Medulla oblongata (tissue), 1 donor: ENCODE measurements at regions not wholly inside any gene's neighbourhood (a gene's known extent, or its start where the extent isn't known, plus 50 kb on each side); places are given as distances from the start of the nearest gene placed in this dataset.

Experiments used
- DNase-seq: peaks from one replicate; pipeline ENCODE4 v3.0.0-alpha.2; 2015; ENCODE audit errors: extremely low spot score

GRCh38 chr20:53837126-53837826 is 233.1 kb downstream of the BCAS1 start:
- DNase-seq: no peak

- no peak for DNase-seq
Observed at GRCh38 chr20:53834749-53835148, 235.6 kb downstream of the BCAS1 start.

GRCh38 chr20:53834062-53834442 is 236.3 kb downstream of the BCAS1 start:
- no peak for DNase-seq

GRCh38 chr20:53833333-53834061 is 236.9 kb downstream of the BCAS1 start:
- DNase-seq: peak; percentile 36

GRCh38 chr20:53832499-53832898 is 237.9 kb downstream of the BCAS1 start:
- no peak for DNase-seq

GRCh38 chr20:53831812-53832211 is 238.2 kb upstream of the ZNF217 start:
- DNase-seq: no peak

- no peak for DNase-seq
Observed at GRCh38 chr20:53831228-53831627, 237.6 kb upstream of the ZNF217 start.

- DNase-seq: peak; percentile 41
Observed at GRCh38 chr20:53829724-53830521, 236.3 kb upstream of the ZNF217 start.

GRCh38 chr20:53829255-53829723 is 235.7 kb upstream of the ZNF217 start:
- peak; percentile 16 for DNase-seq

- DNase-seq: peak; percentile 43
Observed at GRCh38 chr20:53828682-53829254, 235.1 kb upstream of the ZNF217 start.

GRCh38 chr20:53828088-53828681 is 234.5 kb upstream of the ZNF217 start:
- DNase-seq: peak; percentile 16

GRCh38 chr20:53827292-53828087 is 233.9 kb upstream of the ZNF217 start:
- DNase-seq: no peak

GRCh38 chr20:53826597-53827291 is 233.1 kb upstream of the ZNF217 start:
- peak; percentile 21 for DNase-seq

- DNase-seq: no peak
Observed at GRCh38 chr20:53826090-53826489, 232.5 kb upstream of the ZNF217 start.

- no peak for DNase-seq
Observed at GRCh38 chr20:53825282-53825681, 231.6 kb upstream of the ZNF217 start.

- no peak for DNase-seq
Observed at GRCh38 chr20:53824779-53825178, 231.1 kb upstream of the ZNF217 start.

- no peak for DNase-seq
Observed at GRCh38 chr20:53823121-53823764, 229.6 kb upstream of the ZNF217 start.

- DNase-seq: no peak
Observed at GRCh38 chr20:53822534-53822933, 228.9 kb upstream of the ZNF217 start.

GRCh38 chr20:53819973-53820451 is 226.4 kb upstream of the ZNF217 start:
- no peak for DNase-seq
